ENCODE measurements at regions not wholly inside any gene's neighbourhood (a gene's known extent, or its start where the extent isn't known, plus 50 kb on each side); places are given as distances from the start of the nearest gene placed in this dataset.
"Not testable (repeated sequence)": the region's sequence is repeated elsewhere in the genome, so short reads cannot be mapped to it uniquely, and the experiment has no call there.

GRCh38 chr2:34828481-34828880 is 1229.4 kb upstream of the FAM98A start:
- DNase-seq (ENCODE audit: low spot score) = no peak

GRCh38 chr2:34827398-34827797 is 1228.3 kb upstream of the FAM98A start:
- DNase-seq (ENCODE audit: low spot score) = no peak

- DNase-seq (ENCODE audit: low spot score) = no peak
Observed at GRCh38 chr2:34825686-34826085, 1226.6 kb upstream of the FAM98A start.

GRCh38 chr2:34822616-34823015 is 1223.5 kb upstream of the FAM98A start:
- no peak for DNase-seq (ENCODE audit: low spot score)

GRCh38 chr2:34815052-34815741 is 1216.1 kb upstream of the FAM98A start:
- no peak for DNase-seq (ENCODE audit: low spot score)

- DNase-seq (ENCODE audit: low spot score) = no peak
Observed at GRCh38 chr2:34810456-34810855, 1211.4 kb upstream of the FAM98A start.

- DNase-seq (ENCODE audit: low spot score) = no peak
Observed at GRCh38 chr2:34808426-34808825, 1209.3 kb upstream of the FAM98A start.

GRCh38 chr2:34806891-34807290 is 1207.8 kb upstream of the FAM98A start:
- DNase-seq (ENCODE audit: low spot score) = no peak

GRCh38 chr2:34806396-34806795 is 1207.3 kb upstream of the FAM98A start:
- no peak for DNase-seq (ENCODE audit: low spot score)

GRCh38 chr2:34799556-34799955 is 1200.5 kb upstream of the FAM98A start:
- no peak for DNase-seq (ENCODE audit: low spot score)

GRCh38 chr2:34795586-34795985 is 1196.5 kb upstream of the FAM98A start:
- DNase-seq (ENCODE audit: low spot score) = not testable (repeated sequence)

GRCh38 chr2:34789169-34789568 is 1190.1 kb upstream of the FAM98A start:
- DNase-seq (ENCODE audit: low spot score) = no peak

GRCh38 chr2:34787341-34787740 is 1188.2 kb upstream of the FAM98A start:
- no peak for DNase-seq (ENCODE audit: low spot score)

GRCh38 chr2:34785206-34785785 is 1186.2 kb upstream of the FAM98A start:
- DNase-seq (ENCODE audit: low spot score) = no peak

- DNase-seq (ENCODE audit: low spot score) = no peak
Observed at GRCh38 chr2:34784701-34785100, 1185.6 kb upstream of the FAM98A start.

- DNase-seq (ENCODE audit: low spot score) = not testable (repeated sequence)
Observed at GRCh38 chr2:34750742-34751141, 1151.6 kb upstream of the FAM98A start.

GRCh38 chr2:34747643-34748042 is 1148.5 kb upstream of the FAM98A start:
- DNase-seq (ENCODE audit: low spot score) = no peak

GRCh38 chr2:34738691-34739090 is 1139.6 kb upstream of the FAM98A start:
- no peak for DNase-seq (ENCODE audit: low spot score)

- DNase-seq (ENCODE audit: low spot score) = no peak
Observed at GRCh38 chr2:34737146-34737545, 1138.0 kb upstream of the FAM98A start.

- DNase-seq (ENCODE audit: low spot score) = no peak
Observed at GRCh38 chr2:34736482-34736881, 1137.4 kb upstream of the FAM98A start.

GRCh38 chr2:34734662-34735061 is 1135.6 kb upstream of the FAM98A start:
- no peak for DNase-seq (ENCODE audit: low spot score)

- no peak for DNase-seq (ENCODE audit: low spot score)
Observed at GRCh38 chr2:34734042-34734441, 1134.9 kb upstream of the FAM98A start.

- no peak for DNase-seq (ENCODE audit: low spot score)
Observed at GRCh38 chr2:34731292-34731691, 1132.2 kb upstream of the FAM98A start.

- no peak for DNase-seq (ENCODE audit: low spot score)
Observed at GRCh38 chr2:34729845-34730244, 1130.7 kb upstream of the FAM98A start.

Data from ureter (tissue), 1 donor.